OCI-LY7 (cell line): ENCODE measurements at regions not wholly inside any gene's neighbourhood (a gene's known extent, or its start where the extent isn't known, plus 50 kb on each side); places are given as distances from the start of the nearest gene placed in this dataset.

Experiments used
- BruUV-seq: library from RNA; stranded (reverse); fragments of 400-500 nt; replicated peaks from 2 replicates; lab custom pipeline; 2021; lab: Mats Ljungman, UMichigan
- CTCF ChIA-PET: fragments of 300-600 bp; sonication (Branson Sonifier 250); formaldehyde crosslinking; loops from one replicate; lab custom pipeline; 2022; ENCODE audit warnings: antibody characterized with exemption; ENCODE audit not compliant: unreplicated experiment; lab: Charles Lee
- POLR2A ChIA-PET: fragments of 300-600 bp; sonication (Branson Sonifier 250); formaldehyde crosslinking; loops from one replicate; lab custom pipeline; 2022; ENCODE audit warnings: antibody characterized with exemption; lab: Charles Lee
- DNase-seq: peaks from one replicate; pipeline ENCODE4 v3.0.0-alpha.2; 2015; ENCODE audit warnings: low spot score
- H2AFZ ChIP-seq: fragments of 200-600 bp; sonication (generic), shearing (Covaris generic); 2 replicates; pipeline ENCODE4 v1.6.1; 2014; ENCODE audit warnings: mild to moderate bottlenecking, antibody characterized with exemption, low read length, moderate library complexity
- H3K27ac ChIP-seq: fragments of 200-600 bp; sonication (generic); 2 replicates; pipeline ENCODE4 v1.5.1; 2014; ENCODE audit warnings: mixed run types, low read depth, mild to moderate bottlenecking, moderate library complexity, low read length, inconsistent platforms; ENCODE audit not compliant: poor library complexity, severe bottlenecking
- H3K36me3 ChIP-seq: fragments of 200-600 bp; sonication (generic); 2 replicates; pipeline ENCODE4 v1.6.1; 2014; ENCODE audit warnings: mild to moderate bottlenecking, antibody characterized with exemption, low read length, moderate library complexity, mixed read lengths; ENCODE audit not compliant: insufficient read depth
- H3K4me1 ChIP-seq: fragments of 200-600 bp; sonication (generic); 2 replicates; pipeline ENCODE4 v1.5.1; 2014; ENCODE audit warnings: mild to moderate bottlenecking, low read length; ENCODE audit not compliant: insufficient read depth, poor library complexity, severe bottlenecking
- H3K4me2 ChIP-seq: fragments of 200-600 bp; sonication (generic); 2 replicates; pipeline ENCODE4 v1.6.1; 2014; ENCODE audit warnings: mild to moderate bottlenecking, low read length
- H3K4me3 ChIP-seq: fragments of 200-600 bp; sonication (generic); 2 replicates; pipeline ENCODE4 v1.5.1; 2014; ENCODE audit warnings: mild to moderate bottlenecking, low read depth, low read length; ENCODE audit not compliant: poor library complexity, severe bottlenecking
- H3K79me2 ChIP-seq: fragments of 200-600 bp; sonication (generic); 2 replicates; pipeline ENCODE4 v1.6.1; 2016; ENCODE audit warnings: low read depth, mild to moderate bottlenecking, low read length, moderate library complexity, mixed read lengths; ENCODE audit not compliant: insufficient read depth
- H3K9me2 ChIP-seq: fragments of 200-600 bp; sonication (generic); 2 replicates; pipeline ENCODE4 v1.6.1; 2016; ENCODE audit warnings: mild to moderate bottlenecking, low read length, mixed read lengths; ENCODE audit not compliant: insufficient read depth
- H3K9me3 ChIP-seq: fragments of 200-600 bp; sonication (generic); 2 replicates; pipeline ENCODE4 v1.6.1; 2014; ENCODE audit warnings: mild to moderate bottlenecking, mixed run types, low read length, mixed read lengths
- H4K20me1 ChIP-seq: fragments of 200-600 bp; sonication (generic); 2 replicates; pipeline ENCODE4 v1.6.1; 2014; ENCODE audit warnings: mild to moderate bottlenecking, antibody characterized with exemption, low read length, moderate library complexity, mixed read lengths; ENCODE audit not compliant: insufficient read depth
- CTCF ChIP-seq: fragments of 200-600 bp; sonication (generic); conservative IDR thresholded peaks from 2 replicates; pipeline ENCODE4 v1.5.1; 2014; ENCODE audit warnings: mild to moderate bottlenecking, antibody characterized with exemption, low read length, moderate library complexity, mixed read lengths
- EZH2phosphoT487 ChIP-seq: fragments of 200-600 bp; sonication (generic); IDR thresholded peaks from 2 replicates; pipeline ENCODE4 v1.6.1; 2018; ENCODE audit warnings: low read depth, borderline replicate concordance, mild to moderate bottlenecking, mixed run types, antibody characterized with exemption, low read length, moderate library complexity, mixed read lengths
- intact Hi-C: fragments of 100-400 bp; cut with micrococcal nuclease; formaldehyde crosslinking; loops from one replicate; pipeline ENCODE4 v1.10.0; 2022; ENCODE audit not compliant: unreplicated experiment

- no peaks in the 10 kb centered on the region for H3K4me1 ChIP-seq
- no peaks in the 10 kb centered on the region for H3K9me3 ChIP-seq
- TF ChIP-seq CTCF = no peak
- TF ChIP-seq EZH2phosphoT487 = no peak
- H3K9me2 ChIP-seq = no peaks in the 10 kb centered on the region
- ChIA-PET POLR2A (no interaction called here), CTCF (no interaction called here)
- H4K20me1 ChIP-seq = no peaks in the 10 kb centered on the region
- no peaks in the 10 kb centered on the region for H3K36me3 ChIP-seq
- H3K4me2 ChIP-seq = no peak overlapping the region
- H3K79me2 ChIP-seq = no peaks in the 10 kb centered on the region
- DNase-seq = no peak
- no peak overlapping the region for H3K4me3 ChIP-seq
- no peak overlapping the region for H3K27ac ChIP-seq
- no peak overlapping the region for H2AFZ ChIP-seq
- intact Hi-C loops = no loop called here
- BruUV-seq = no TSS peak
These were observed 170.4 kb downstream of the SOCS6 start for GRCh38 chr18:70459251-70459650.

- no peaks in the 10 kb centered on the region for H3K79me2 ChIP-seq
- ChIA-PET POLR2A (no interaction called here), CTCF (no interaction called here)
- no peak overlapping the region for H3K4me2 ChIP-seq
- no peak overlapping the region for H3K27ac ChIP-seq
- H3K4me1 ChIP-seq = no peaks in the 10 kb centered on the region
- DNase-seq = no peak
- no peak for TF ChIP-seq EZH2phosphoT487
- TF ChIP-seq CTCF = no peak
- no peak overlapping the region for H3K4me3 ChIP-seq
- H4K20me1 ChIP-seq = no peaks in the 10 kb centered on the region
- no peak overlapping the region for H2AFZ ChIP-seq
- no peaks in the 10 kb centered on the region for H3K36me3 ChIP-seq
- no peaks in the 10 kb centered on the region for H3K9me2 ChIP-seq
- H3K9me3 ChIP-seq = no peaks in the 10 kb centered on the region
- intact Hi-C loops = no loop called here
- no TSS peak for BruUV-seq
These were observed 168.9 kb downstream of the SOCS6 start for GRCh38 chr18:70457788-70458187.

GRCh38 chr18:70457223-70457622, 168.4 kb downstream of the SOCS6 start:
- no peaks in the 10 kb centered on the region for H3K4me1 ChIP-seq
- no peak overlapping the region for H2AFZ ChIP-seq
- H3K27ac ChIP-seq = no peak overlapping the region
- no peak overlapping the region for H3K4me3 ChIP-seq
- TF ChIP-seq EZH2phosphoT487 (no peak), CTCF (no peak)
- ChIA-PET CTCF (no interaction called here), POLR2A (no interaction called here)
- no TSS peak for BruUV-seq
- no peak overlapping the region for H3K4me2 ChIP-seq
- no peaks in the 10 kb centered on the region for H3K9me3 ChIP-seq
- no peaks in the 10 kb centered on the region for H3K79me2 ChIP-seq
- no peak for DNase-seq
- H3K9me2 ChIP-seq = no peaks in the 10 kb centered on the region
- intact Hi-C loops = no loop called here
- no peaks in the 10 kb centered on the region for H4K20me1 ChIP-seq
- no peaks in the 10 kb centered on the region for H3K36me3 ChIP-seq
